Tibial artery (tissue), 4 donors: ENCODE measurements at regions not wholly inside any gene's neighbourhood (a gene's known extent, or its start where the extent isn't known, plus 50 kb on each side); places are given as distances from the start of the nearest gene placed in this dataset.
A peak's percentile ranks its signal among the peaks of the same experiment; 100 is the strongest.

Source experiments
- DNase-seq, 2 donors: peaks; one replicate each; pipeline ENCODE4 v3.0.0-alpha.2; 2019
- H3K27ac ChIP-seq, 2 donors: fragments of 200-600 bp; sonication (generic) in 1 of 2; 1 replicate in 1 of 2; 2 replicates in 1 of 2; pipeline ENCODE4 v1.5.1; 2018 to 2019; ENCODE audit warnings: mild to moderate bottlenecking in 1 of 2
- H3K27me3 ChIP-seq, 2 donors: fragments of 200-600 bp; sonication (generic) in 1 of 2; one replicate each; pipeline versions ENCODE4 v1.5.1 to v1.6.0; 2016 to 2019
- H3K36me3 ChIP-seq, 3 donors: fragments of 200-600 bp; sonication (generic) in 2 of 3; one replicate each; pipeline ENCODE4 v1.5.1; 2016 to 2019; ENCODE audit warnings: mild to moderate bottlenecking in 2 of 3
- H3K4me1 ChIP-seq, 4 donors: fragments of 200-600 bp; sonication (generic) in 2 of 4; 1 replicate in 3 of 4; 2 replicates in 1 of 4; pipeline ENCODE4 v1.5.1; 2016 to 2019
- H3K4me3 ChIP-seq, 2 donors: fragments of 200-600 bp; sonication (generic) in 1 of 2; 1 replicate in 1 of 2; 2 replicates in 1 of 2; pipeline ENCODE4 v1.5.1; 2018 to 2019; ENCODE audit warnings: mild to moderate bottlenecking in 2 of 2
- H3K9me3 ChIP-seq, 3 donors: fragments of 200-600 bp; sonication (generic) in 1 of 3; one replicate each; pipeline ENCODE4 v1.5.1; 2016 to 2019
- intact Hi-C: fragments of 100-400 bp; cut with DNase I; formaldehyde crosslinking; loops from one replicate; pipeline ENCODE4 v1.15.0; 2023; ENCODE audit warnings: low total_unique reads
- TF ChIP-seq, protein P1 (sequence below), 2 experiments: fragments of 200-600 bp in 1 of 2; fragments of 450-650 bp in 1 of 2; IDR thresholded peaks; one replicate each; pipeline ENCODE4 v1.5.1; 2017 to 2019; ENCODE audit warnings: antibody characterized with exemption in 2 of 2, mild to moderate bottlenecking in 1 of 2, moderate library complexity in 1 of 2

DNA sequence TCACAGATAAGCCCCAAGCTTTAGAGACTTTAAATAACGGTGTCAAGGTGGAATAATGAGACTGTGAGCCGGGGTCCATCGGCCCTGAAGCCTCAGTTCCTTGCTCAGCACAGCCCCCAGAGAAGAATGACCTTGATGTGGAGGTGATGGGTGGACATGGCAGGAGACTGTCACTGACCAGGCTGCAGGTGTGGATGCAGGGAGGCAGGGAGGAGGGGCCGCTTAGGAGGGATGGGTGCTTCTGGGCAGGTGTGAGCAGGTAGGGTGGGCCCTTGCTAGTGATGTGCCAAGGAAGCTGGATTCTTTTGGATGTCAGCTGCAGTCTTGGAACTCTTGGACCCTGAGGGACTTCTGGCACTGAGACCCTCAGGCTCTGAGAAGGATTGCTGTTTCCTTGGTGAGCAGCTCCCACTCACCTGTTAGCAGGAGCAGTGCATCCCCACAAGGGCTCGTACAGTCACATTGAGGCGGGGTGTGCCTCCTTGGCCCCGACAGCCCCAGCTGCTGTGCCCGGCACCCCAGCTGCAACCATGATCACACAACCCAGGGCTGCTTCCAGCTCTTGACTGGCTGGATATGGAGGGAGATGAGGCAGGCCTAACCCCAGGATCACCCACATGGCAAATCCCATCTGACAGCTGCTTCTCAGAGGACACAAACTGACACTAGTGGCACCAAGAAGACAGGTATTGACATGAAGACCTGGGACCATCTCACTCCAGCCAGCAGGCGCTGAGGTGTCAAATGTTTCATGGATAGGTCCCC, 209.8 kb upstream of the HDAC4 start:
- no peak for DNase-seq
- intact Hi-C loops, result no loop called here
- no peak overlapping the region for H3K4me3 ChIP-seq
- H3K4me1 ChIP-seq, result no peaks in the 10 kb centered on the region
- TF ChIP-seq, protein P1, sequence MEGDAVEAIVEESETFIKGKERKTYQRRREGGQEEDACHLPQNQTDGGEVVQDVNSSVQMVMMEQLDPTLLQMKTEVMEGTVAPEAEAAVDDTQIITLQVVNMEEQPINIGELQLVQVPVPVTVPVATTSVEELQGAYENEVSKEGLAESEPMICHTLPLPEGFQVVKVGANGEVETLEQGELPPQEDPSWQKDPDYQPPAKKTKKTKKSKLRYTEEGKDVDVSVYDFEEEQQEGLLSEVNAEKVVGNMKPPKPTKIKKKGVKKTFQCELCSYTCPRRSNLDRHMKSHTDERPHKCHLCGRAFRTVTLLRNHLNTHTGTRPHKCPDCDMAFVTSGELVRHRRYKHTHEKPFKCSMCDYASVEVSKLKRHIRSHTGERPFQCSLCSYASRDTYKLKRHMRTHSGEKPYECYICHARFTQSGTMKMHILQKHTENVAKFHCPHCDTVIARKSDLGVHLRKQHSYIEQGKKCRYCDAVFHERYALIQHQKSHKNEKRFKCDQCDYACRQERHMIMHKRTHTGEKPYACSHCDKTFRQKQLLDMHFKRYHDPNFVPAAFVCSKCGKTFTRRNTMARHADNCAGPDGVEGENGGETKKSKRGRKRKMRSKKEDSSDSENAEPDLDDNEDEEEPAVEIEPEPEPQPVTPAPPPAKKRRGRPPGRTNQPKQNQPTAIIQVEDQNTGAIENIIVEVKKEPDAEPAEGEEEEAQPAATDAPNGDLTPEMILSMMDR (IDR thresholded peaks at IDR 0.05), result no peak
- no peaks in the 10 kb centered on the region for H3K9me3 ChIP-seq
- no peaks in the 10 kb centered on the region for H3K36me3 ChIP-seq
- H3K27ac ChIP-seq, result no peak overlapping the region
- peaks cover 0 to 23% of the 10 kb centered on the region in 2 donors for H3K27me3 ChIP-seq

DNA sequence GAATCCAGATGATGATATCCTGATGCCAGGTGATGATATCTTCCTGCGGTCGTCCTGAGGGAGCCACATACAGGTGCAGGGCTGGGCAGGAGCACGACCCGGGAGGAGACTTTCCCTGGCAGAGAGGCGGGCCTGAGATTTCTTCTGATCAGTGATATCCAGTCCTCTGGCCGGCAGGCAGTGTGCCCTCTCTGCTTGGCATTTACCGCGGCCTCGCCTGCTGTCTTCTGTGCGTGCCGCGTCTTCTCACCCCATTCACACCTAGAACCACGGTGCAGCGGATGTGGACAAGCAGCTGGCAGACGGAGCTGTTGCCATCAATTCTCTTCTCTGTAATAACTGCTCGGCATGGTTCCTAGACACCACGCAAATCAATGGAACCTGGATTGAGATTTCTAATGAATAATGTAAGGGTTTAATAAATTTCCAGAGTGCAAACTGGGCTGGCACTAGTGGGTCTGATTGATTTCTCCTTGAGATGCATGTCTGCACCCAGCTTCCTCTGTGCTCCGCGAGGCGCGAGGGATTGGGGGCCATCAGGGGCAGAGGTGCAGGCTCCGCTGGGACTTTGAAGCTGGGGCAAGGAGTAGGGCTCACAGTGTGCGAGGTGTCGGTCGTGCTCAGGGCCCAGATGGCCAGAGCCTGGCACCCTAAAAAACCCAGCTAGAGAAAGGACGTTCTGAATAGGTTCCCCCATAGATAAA, 208.9 kb upstream of the HDAC4 start:
- Histone ChIP-seq H3K27ac (no peak overlapping the region), H3K4me1 (no peaks in the 10 kb centered on the region), H3K9me3 (no peaks in the 10 kb centered on the region), H3K36me3 (no peaks in the 10 kb centered on the region), H3K27me3 (peaks cover 0 to 23% of the 10 kb centered on the region in 2 donors), H3K4me3 (no peak overlapping the region)
- TF ChIP-seq, protein P1 (IDR thresholded peaks at IDR 0.05), result no peak
- intact Hi-C loops, result no loop called here
- no peak for DNase-seq

DNA sequence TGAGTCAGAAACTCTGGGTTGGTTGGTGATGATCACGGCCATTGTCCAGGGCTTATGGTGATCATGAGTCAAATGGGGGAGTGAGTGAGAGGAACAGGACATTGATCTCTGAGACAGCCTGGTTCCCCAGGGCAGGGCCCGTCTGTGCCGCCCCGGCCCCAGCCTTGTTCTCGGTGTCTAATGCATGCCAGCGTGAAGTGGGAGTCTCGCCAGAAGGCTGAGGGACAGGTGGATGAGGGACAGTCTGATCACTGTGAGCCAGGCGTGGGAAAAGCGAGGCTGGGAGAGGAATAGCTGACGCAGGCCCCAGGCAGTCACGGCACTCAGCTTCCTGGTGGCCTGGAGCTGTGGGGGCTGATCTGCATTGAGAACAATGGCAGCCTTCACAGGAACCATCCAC, 208.3 kb upstream of the HDAC4 start:
- Histone ChIP-seq H3K27me3 (peaks cover 0 to 23% of the 10 kb centered on the region in 2 donors), H3K4me1 (no peaks in the 10 kb centered on the region), H3K27ac (no peak overlapping the region), H3K36me3 (no peaks in the 10 kb centered on the region), H3K9me3 (no peaks in the 10 kb centered on the region), H3K4me3 (no peak overlapping the region)
- intact Hi-C loops, result no loop called here
- TF ChIP-seq, protein P1 (IDR thresholded peaks at IDR 0.05), result no peak
- DNase-seq, result peak in 1 of 2 donors; percentile 53

DNA sequence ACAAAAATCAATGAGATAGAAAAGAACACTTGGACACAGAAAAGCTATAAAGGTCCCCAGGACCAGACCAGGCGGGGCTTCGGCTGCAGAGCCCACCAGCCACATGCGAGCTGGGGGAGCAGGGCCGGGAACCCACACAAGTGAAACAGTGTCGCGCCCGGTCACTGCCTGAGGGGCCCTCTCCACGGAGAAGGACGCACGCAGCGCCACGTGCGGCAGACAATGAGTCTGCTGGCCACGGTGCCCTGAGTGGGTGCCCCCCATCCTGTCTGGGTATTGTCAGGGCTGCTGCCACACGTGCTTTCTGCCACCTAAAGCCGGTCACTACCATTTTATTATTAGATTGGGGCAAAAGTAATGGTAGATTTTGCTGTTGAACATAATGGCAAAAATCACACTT, 207.9 kb upstream of the HDAC4 start:
- H3K4me3 ChIP-seq, result no peak overlapping the region
- peak in 1 of 2 donors; percentile 42 for DNase-seq
- H3K4me1 ChIP-seq, result no peaks in the 10 kb centered on the region
- H3K36me3 ChIP-seq, result no peaks in the 10 kb centered on the region
- H3K27me3 ChIP-seq, result peaks cover 0 to 25% of the 10 kb centered on the region in 2 donors
- TF ChIP-seq, protein P1 (IDR thresholded peaks at IDR 0.05), result no peak
- H3K27ac ChIP-seq, result no peak overlapping the region
- H3K9me3 ChIP-seq, result peaks cover 0 to 4% (median 3%) of the 10 kb centered on the region in 3 donors
- intact Hi-C loops, result no loop called here

DNA sequence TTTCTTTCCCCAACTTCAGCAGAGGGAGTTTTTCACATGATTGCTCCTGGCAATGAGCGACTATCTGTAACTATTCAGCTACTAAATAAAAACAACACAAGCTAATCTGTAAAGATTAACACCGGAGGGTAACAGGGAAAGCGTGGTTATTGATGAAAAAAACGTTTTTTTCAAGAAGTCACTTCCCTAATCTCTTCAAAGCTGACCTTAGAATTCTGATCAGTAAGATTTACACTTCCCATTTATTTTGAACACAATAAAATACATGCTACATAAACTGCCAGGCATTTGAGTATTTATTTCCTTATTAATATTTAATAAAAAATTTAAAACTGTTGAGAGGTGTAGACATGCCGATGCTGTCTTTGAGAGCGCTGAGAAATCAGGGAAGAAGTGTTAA, 207.4 kb upstream of the HDAC4 start:
- Histone ChIP-seq H3K27ac (no peak overlapping the region), H3K9me3 (peaks cover 0 to 6% (median 4%) of the 10 kb centered on the region in 3 donors), H3K27me3 (peaks cover 0 to 29% of the 10 kb centered on the region in 2 donors), H3K4me3 (no peak overlapping the region), H3K36me3 (no peaks in the 10 kb centered on the region), H3K4me1 (no peaks in the 10 kb centered on the region)
- DNase-seq, result no peak
- TF ChIP-seq, protein P1 (IDR thresholded peaks at IDR 0.05), result no peak
- intact Hi-C loops, result no loop called here
